ENCODE measurements at regions not wholly inside any gene's neighbourhood (a gene's known extent, or its start where the extent isn't known, plus 50 kb on each side); places are given as distances from the start of the nearest gene placed in this dataset.

DNA sequence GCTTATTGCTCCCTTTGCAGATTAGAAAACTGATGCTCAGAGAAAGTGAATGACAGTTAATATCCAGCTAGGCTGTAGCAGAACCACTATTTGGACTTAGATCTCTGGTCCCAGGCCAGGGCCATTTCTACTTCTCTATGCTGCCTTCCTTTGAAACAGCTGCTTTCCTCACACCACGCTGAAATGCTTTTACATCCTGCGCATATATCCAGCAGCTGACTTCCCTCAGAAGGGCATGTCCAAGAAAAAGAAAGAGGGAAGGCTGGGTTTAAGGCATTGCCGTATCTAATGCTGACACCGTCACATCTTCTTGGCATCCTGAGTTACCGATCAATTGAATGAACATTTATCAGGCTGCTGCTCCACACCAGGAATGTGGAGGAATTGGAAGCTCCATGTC, 122.4 kb downstream of the UBE2U start:
- no peak overlapping the region for H3K4me3 ChIP-seq (ENCODE audit: low read depth, low read length)
- in situ Hi-C loops (cut with HindIII; ENCODE audit: low sequenced_read_pairs) = no loop called here
- no peak for DNase-seq (ENCODE audit: low read depth, low spot score)
- TF ChIP-seq, protein P1, sequence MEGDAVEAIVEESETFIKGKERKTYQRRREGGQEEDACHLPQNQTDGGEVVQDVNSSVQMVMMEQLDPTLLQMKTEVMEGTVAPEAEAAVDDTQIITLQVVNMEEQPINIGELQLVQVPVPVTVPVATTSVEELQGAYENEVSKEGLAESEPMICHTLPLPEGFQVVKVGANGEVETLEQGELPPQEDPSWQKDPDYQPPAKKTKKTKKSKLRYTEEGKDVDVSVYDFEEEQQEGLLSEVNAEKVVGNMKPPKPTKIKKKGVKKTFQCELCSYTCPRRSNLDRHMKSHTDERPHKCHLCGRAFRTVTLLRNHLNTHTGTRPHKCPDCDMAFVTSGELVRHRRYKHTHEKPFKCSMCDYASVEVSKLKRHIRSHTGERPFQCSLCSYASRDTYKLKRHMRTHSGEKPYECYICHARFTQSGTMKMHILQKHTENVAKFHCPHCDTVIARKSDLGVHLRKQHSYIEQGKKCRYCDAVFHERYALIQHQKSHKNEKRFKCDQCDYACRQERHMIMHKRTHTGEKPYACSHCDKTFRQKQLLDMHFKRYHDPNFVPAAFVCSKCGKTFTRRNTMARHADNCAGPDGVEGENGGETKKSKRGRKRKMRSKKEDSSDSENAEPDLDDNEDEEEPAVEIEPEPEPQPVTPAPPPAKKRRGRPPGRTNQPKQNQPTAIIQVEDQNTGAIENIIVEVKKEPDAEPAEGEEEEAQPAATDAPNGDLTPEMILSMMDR (IDR thresholded peaks at IDR 0.05; ENCODE audit: low read depth, low read length) = no peak

DNA sequence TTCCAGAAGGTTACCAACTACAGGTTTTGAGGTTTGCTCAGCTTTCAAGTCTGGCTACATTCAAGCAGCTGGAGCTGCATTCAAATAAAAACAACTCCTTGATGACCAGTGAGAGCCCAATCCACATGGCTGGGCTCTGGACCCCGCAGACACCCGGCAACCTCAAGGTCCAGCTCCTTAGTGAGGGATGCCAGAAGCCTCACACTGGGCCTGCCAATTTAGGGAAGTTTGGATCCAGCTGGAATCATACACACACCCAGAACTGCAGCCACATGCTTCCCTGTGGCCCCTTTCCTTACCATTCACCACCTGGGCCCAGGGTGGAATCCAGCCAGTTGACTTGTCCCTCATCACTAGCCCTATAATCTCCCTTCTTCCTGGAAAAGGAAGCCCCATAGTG, 123.7 kb downstream of the UBE2U start:
- in situ Hi-C loops (cut with HindIII; ENCODE audit: low sequenced_read_pairs) = no loop called here
- no peak overlapping the region for H3K4me3 ChIP-seq (ENCODE audit: low read depth, low read length)
- DNase-seq (ENCODE audit: low read depth, low spot score) = no peak
- TF ChIP-seq, protein P1 (IDR thresholded peaks at IDR 0.05; ENCODE audit: low read depth, low read length) = no peak

DNA sequence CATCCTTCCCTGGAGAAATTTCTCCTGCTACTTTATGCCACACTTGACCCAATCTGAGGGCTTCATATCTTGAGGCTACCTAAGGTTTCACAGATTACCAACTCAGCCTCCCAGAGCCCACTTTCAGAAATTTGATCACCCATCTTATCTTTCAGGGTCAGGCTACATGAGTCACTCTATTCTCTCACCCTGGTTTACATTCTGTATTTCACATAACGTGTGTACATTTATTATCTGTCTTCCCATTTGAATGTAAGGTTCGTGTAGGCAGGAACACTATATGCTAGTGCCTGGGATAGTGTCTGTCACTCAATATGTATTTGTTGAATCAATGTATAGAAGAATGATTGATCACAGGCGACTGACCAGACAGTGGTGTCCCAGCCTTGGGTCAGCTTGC, 124.8 kb downstream of the UBE2U start:
- in situ Hi-C loops (cut with HindIII; ENCODE audit: low sequenced_read_pairs) = no loop called here
- TF ChIP-seq, protein P1 (IDR thresholded peaks at IDR 0.05; ENCODE audit: low read depth, low read length) = no peak
- DNase-seq (ENCODE audit: low read depth, low spot score) = no peak
- H3K4me3 ChIP-seq (ENCODE audit: low read depth, low read length) = no peak overlapping the region

DNA sequence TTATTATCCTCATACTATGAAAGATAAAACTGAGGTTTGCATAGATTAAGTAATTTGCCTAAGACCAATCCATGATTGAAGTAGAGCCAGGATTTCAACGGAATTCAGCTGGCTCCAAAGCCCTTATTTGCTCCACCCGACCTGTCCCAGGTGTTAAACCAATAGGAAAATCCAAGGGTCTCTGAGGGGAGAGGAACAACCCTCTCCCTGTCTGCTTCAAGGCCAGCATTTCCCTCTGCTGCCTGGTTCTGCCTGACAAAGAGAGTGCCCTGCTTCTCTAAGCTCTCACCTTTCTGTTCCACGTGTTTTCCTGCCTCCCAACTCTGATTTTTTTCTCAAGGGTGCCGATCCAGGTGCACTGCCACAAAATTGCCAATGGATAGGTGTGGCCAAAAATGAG, 127.4 kb downstream of the UBE2U start:
- in situ Hi-C loops (cut with HindIII; ENCODE audit: low sequenced_read_pairs) = no loop called here
- DNase-seq (ENCODE audit: low read depth, low spot score) = no peak
- TF ChIP-seq, protein P1 (IDR thresholded peaks at IDR 0.05; ENCODE audit: low read depth, low read length) = no peak
- H3K4me3 ChIP-seq (ENCODE audit: low read depth, low read length) = no peak overlapping the region

DNA sequence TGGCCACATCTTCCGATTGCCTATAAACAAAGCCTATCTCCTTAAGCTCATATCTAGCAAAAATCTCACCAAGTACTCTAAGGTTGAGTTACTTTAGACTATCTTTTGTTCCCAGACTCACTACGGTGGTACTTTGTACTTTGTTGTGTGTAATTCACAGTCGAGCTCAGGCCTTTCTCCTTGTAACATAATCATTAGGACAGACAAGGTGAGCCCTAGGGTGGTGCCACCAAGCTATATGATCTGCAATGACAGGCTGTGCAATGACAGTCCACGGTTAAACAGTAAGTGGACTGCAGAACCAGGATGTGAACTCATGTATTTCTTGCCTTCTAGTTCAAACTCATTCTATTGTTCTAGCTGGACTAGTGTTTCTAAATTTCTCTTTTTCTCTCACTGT, 132.2 kb downstream of the UBE2U start:
- DNase-seq (ENCODE audit: low read depth, low spot score) = no peak
- in situ Hi-C loops (cut with HindIII; ENCODE audit: low sequenced_read_pairs) = no loop called here

DNA sequence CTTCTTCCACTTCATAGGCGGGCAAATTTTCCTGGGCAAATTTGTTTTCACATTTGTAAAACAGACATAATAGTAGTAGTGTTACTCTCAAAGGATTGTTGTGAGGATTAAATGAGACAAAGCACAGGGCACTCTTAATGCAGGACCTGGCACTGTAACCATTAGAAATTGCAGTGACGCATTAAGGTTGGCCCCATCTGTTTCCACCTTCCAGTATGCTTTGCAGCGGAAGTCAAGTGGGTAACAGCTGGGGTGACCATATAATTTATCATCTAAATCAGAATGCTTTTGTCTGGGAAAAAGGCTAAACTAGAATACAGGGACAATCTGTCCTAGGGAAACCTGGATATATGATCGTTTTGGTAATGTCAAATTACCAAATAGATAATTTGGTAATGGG, 132.5 kb upstream of the CACHD1 start:
- DNase-seq (ENCODE audit: low read depth, low spot score) = no peak
- in situ Hi-C loops (cut with HindIII; ENCODE audit: low sequenced_read_pairs) = no loop called here
- no peak overlapping the region for H3K4me3 ChIP-seq (ENCODE audit: low read depth, low read length)
- TF ChIP-seq, protein P1 (IDR thresholded peaks at IDR 0.05; ENCODE audit: low read depth, low read length) = no peak

More for the DNA sequence above, 132.2 kb downstream of the UBE2U start:
- TF ChIP-seq, protein P1 (IDR thresholded peaks at IDR 0.05; ENCODE audit: low read depth, low read length) = no peak
- H3K4me3 ChIP-seq (ENCODE audit: low read depth, low read length) = no peak overlapping the region

DNA sequence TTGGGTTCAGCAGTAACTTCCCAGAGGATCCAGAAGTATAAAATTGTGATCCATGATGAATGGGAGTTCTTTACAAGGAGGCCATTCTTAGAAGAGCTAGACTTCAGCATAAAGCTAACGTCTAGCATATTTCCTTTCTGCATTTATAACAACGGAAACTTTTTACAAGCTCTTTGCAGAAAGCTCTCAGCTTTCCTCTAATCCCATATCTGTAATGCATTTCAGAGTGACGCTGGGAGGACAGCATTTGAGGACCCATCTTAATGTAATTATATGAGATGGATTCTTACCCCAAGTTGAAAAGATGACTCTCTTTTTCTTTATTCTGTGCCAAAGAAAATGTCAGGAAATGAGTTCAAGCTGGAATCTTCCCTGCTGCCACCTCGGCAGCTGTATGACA, 132.0 kb upstream of the CACHD1 start:
- in situ Hi-C loops (cut with HindIII; ENCODE audit: low sequenced_read_pairs) = no loop called here
- TF ChIP-seq, protein P1 (IDR thresholded peaks at IDR 0.05; ENCODE audit: low read depth, low read length) = no peak

More for the DNA sequence above, 132.0 kb upstream of the CACHD1 start:
- H3K4me3 ChIP-seq (ENCODE audit: low read depth, low read length) = no peak overlapping the region
- DNase-seq (ENCODE audit: low read depth, low spot score) = no peak

Data from astrocyte of the spinal cord (primary cell).